H1 (cell line): ENCODE measurements at regions not wholly inside any gene's neighbourhood (a gene's known extent, or its start where the extent isn't known, plus 50 kb on each side); places are given as distances from the start of the nearest gene placed in this dataset.

Experiments
- CTCF ChIP-seq, 3 experiments: IDR thresholded peaks; 1 replicate in 2 of 3; 2 replicates in 1 of 3; pipeline versions ENCODE4 v1.5.1 to v1.6.1; 2011; ENCODE audit warnings: low read length in 3 of 3, mild to moderate bottlenecking in 3 of 3, inconsistent platforms in 2 of 3, low read depth in 1 of 3, moderate library complexity in 1 of 3; ENCODE audit not compliant: insufficient read depth in 1 of 3; ENCODE audit errors: control extremely low read depth in 1 of 3
- SRF ChIP-seq: IDR thresholded peaks from 2 replicates; pipeline ENCODE4 v1.6.1; 2011; ENCODE audit warnings: mild to moderate bottlenecking, low read depth, low read length, moderate library complexity
- SUZ12 ChIP-seq: fragments of 200-600 bp; sonication (generic); IDR thresholded peaks from 2 replicates; pipeline ENCODE4 v1.6.1; 2012; ENCODE audit warnings: mild to moderate bottlenecking, inconsistent platforms, low read length, moderate library complexity, mixed read lengths

- peak in 2 of 3 experiments; percentile 4 to 24; a peak in 1 of 4 replicates for TF ChIP-seq CTCF (IDR thresholded peaks at IDR 0.05; ENCODE audit: control extremely low read depth in 1 of 3, insufficient read depth in 1 of 3, low read depth in 1 of 3, low read length in 3 of 3)
- no peak for TF ChIP-seq SUZ12
- TF ChIP-seq SRF: no peak
Measured at GRCh38 chr2:4995466-4995865, 696.7 kb upstream of the SOX11 start (continued).
